Astrocyte (in vitro differentiated cells and primary cell): ENCODE measurements at regions not wholly inside any gene's neighbourhood (a gene's known extent, or its start where the extent isn't known, plus 50 kb on each side); places are given as distances from the start of the nearest gene placed in this dataset.

Experiments used
- DNase-seq: peaks from one replicate; pipeline ENCODE4 v3.0.0-alpha.2; 2010; ENCODE audit warnings: low read depth
- FAIRE-seq: peaks from 2 replicates; lab custom pipeline; 2011; peaks lifted over from hg19 to GRCh38; lab: Jason Lieb, UNC
- H2AFZ ChIP-seq: 2 replicates; pipeline ENCODE4 v1.6.0; 2012; ENCODE audit warnings: low read depth, low read length, inconsistent platforms
- H3K27ac ChIP-seq: 2 replicates; pipeline ENCODE4 v1.5.1; 2011; ENCODE audit warnings: low read depth, low read length, inconsistent platforms
- H3K27me3 ChIP-seq: 2 replicates; pipeline ENCODE4 v1.6.0; 2011; ENCODE audit warnings: low read length, inconsistent platforms; ENCODE audit not compliant: insufficient read depth
- H3K36me3 ChIP-seq: 2 replicates; pipeline ENCODE4 v1.5.1; 2011; ENCODE audit warnings: low read length, inconsistent platforms; ENCODE audit not compliant: insufficient read depth
- H3K4me1 ChIP-seq: 2 replicates; pipeline ENCODE4 v1.5.1; 2011; ENCODE audit warnings: low read length, inconsistent platforms; ENCODE audit not compliant: insufficient read depth
- H3K4me2 ChIP-seq: 2 replicates; pipeline ENCODE4 v1.6.0; 2012; ENCODE audit warnings: low read length, inconsistent platforms
- H3K4me3 ChIP-seq: 2 replicates; pipeline ENCODE4 v1.5.1; 2011; ENCODE audit warnings: low read depth, mild to moderate bottlenecking, low read length, inconsistent platforms; ENCODE audit not compliant: insufficient read depth
- H3K79me2 ChIP-seq: 2 replicates; pipeline ENCODE4 v1.6.0; 2012; ENCODE audit warnings: mild to moderate bottlenecking, low read length, inconsistent platforms; ENCODE audit not compliant: insufficient read depth
- H3K9ac ChIP-seq: 2 replicates; pipeline ENCODE4 v1.6.0; 2012; ENCODE audit warnings: mild to moderate bottlenecking, low read length, inconsistent platforms
- H3K9me3 ChIP-seq: 2 replicates; pipeline ENCODE4 v1.5.1; 2012; ENCODE audit warnings: low read depth, mild to moderate bottlenecking, low read length, inconsistent platforms; ENCODE audit not compliant: insufficient read depth
- H4K20me1 ChIP-seq: 2 replicates; pipeline ENCODE4 v1.6.0; 2012; ENCODE audit warnings: low read length, inconsistent platforms; ENCODE audit not compliant: insufficient read depth
- H3K27ac Mint-ChIP-seq: one replicate; pipeline ENCODE4 v1.8.0; 2021; ENCODE audit warnings: mild to moderate bottlenecking, mixed read lengths; ENCODE audit not compliant: unreplicated experiment
- H3K27me3 Mint-ChIP-seq: one replicate; pipeline ENCODE4 v1.8.0; 2021; ENCODE audit warnings: low read depth, mixed read lengths; ENCODE audit not compliant: unreplicated experiment
- H3K36me3 Mint-ChIP-seq: one replicate; pipeline ENCODE4 v1.8.0; 2021; ENCODE audit warnings: low read depth, mixed read lengths; ENCODE audit not compliant: unreplicated experiment
- H3K4me1 Mint-ChIP-seq: one replicate; pipeline ENCODE4 v1.8.0; 2021; ENCODE audit warnings: low read depth, mixed read lengths; ENCODE audit not compliant: unreplicated experiment
- H3K4me3 Mint-ChIP-seq: one replicate; pipeline ENCODE4 v1.8.0; 2021; ENCODE audit warnings: mild to moderate bottlenecking, moderate library complexity, mixed read lengths; ENCODE audit not compliant: unreplicated experiment
- H3K9me3 Mint-ChIP-seq: one replicate; pipeline ENCODE4 v1.8.0; 2021; ENCODE audit warnings: mild to moderate bottlenecking, mixed read lengths; ENCODE audit not compliant: unreplicated experiment
- CTCF ChIP-seq: IDR thresholded peaks from 2 replicates; pipeline ENCODE4 v1.5.1; 2011; ENCODE audit warnings: low read depth, mild to moderate bottlenecking, inconsistent platforms, low read length, moderate library complexity; ENCODE audit not compliant: insufficient read depth
- EZH2 ChIP-seq: IDR thresholded peaks from 2 replicates; pipeline ENCODE4 v1.6.1; 2012; ENCODE audit warnings: mild to moderate bottlenecking, low read length, inconsistent platforms; ENCODE audit not compliant: insufficient read depth

GRCh38 chr6:16816891-16817290 is 55.6 kb upstream of the ATXN1 start:
- Mint-ChIP-seq H3K4me1 (no peaks in the 10 kb centered on the region), H3K9me3 (peaks cover 10% of the 10 kb centered on the region), H3K27ac (no peak overlapping the region), H3K27me3 (peaks cover 2% of the 10 kb centered on the region), H3K4me3 (no peak overlapping the region), H3K36me3 (no peaks in the 10 kb centered on the region)
- H2AFZ ChIP-seq = no peak overlapping the region
- no peak overlapping the region for H3K27ac ChIP-seq
- H3K4me1 ChIP-seq = no peaks in the 10 kb centered on the region
- no peak for TF ChIP-seq EZH2
- TF ChIP-seq CTCF = no peak
- H3K36me3 ChIP-seq = no peaks in the 10 kb centered on the region
- peaks cover 11% of the 10 kb centered on the region for H3K9me3 ChIP-seq
- DNase-seq (no peak), FAIRE-seq (no peak)
- no peaks in the 10 kb centered on the region for H3K27me3 ChIP-seq
- no peak overlapping the region for H3K4me3 ChIP-seq
- no peaks in the 10 kb centered on the region for H4K20me1 ChIP-seq
- H3K4me2 ChIP-seq = no peak overlapping the region
- H3K79me2 ChIP-seq = no peaks in the 10 kb centered on the region
- H3K9ac ChIP-seq = no peak overlapping the region

GRCh38 chr6:16812993-16813392 is 51.7 kb upstream of the ATXN1 start:
- H3K9me3 Mint-ChIP-seq = peaks cover 20% of the 10 kb centered on the region

More at GRCh38 chr6:16812993-16813392, 51.7 kb upstream of the ATXN1 start:
- no peaks in the 10 kb centered on the region for H3K4me1 Mint-ChIP-seq
- Histone ChIP-seq H4K20me1 (no peaks in the 10 kb centered on the region), H3K4me3 (no peak overlapping the region), H3K9me3 (peaks cover 11% of the 10 kb centered on the region), H3K27me3 (no peaks in the 10 kb centered on the region), H3K4me1 (no peaks in the 10 kb centered on the region), H3K9ac (no peak overlapping the region), H3K79me2 (no peaks in the 10 kb centered on the region), H3K27ac (no peak overlapping the region), H3K4me2 (no peak overlapping the region), H3K36me3 (no peaks in the 10 kb centered on the region), H2AFZ (no peak overlapping the region)
- no peak for DNase-seq
- H3K36me3 Mint-ChIP-seq = no peaks in the 10 kb centered on the region
- H3K4me3 Mint-ChIP-seq = no peak overlapping the region
- FAIRE-seq = no peak
- TF ChIP-seq EZH2 (no peak), CTCF (no peak)
- H3K27ac Mint-ChIP-seq = no peak overlapping the region
- H3K27me3 Mint-ChIP-seq = no peaks in the 10 kb centered on the region
